ENCODE measurements at regions not wholly inside any gene's neighbourhood (a gene's known extent, or its start where the extent isn't known, plus 50 kb on each side); places are given as distances from the start of the nearest gene placed in this dataset.
"Not testable (repeated sequence)": the region's sequence is repeated elsewhere in the genome, so short reads cannot be mapped to it uniquely, and the experiment has no call there.

DNA sequence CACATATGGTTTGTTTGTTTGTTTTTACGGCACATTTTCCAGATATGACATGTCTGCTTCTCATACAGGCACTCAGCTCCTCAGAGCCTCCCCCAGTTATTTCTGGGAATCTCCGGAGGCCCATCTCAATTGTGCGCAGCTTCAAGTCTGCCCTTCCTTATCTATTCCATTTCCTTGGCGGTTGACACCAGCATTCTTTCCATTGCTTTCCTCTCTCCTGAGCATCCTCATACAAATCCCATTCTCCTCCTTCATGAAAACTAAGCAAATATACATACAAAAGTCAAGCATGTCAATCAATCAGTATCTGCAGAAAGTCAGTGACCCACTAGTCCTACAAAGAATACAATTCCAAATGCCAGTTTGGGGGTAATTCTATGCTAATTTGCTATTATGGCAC, 166.7 kb downstream of the SQOR start:
- DNase-seq (no peak), ATAC-seq (ENCODE audit: poor library complexity) (no peak)
- intact Hi-C loops (cut with DNase I) = no loop called here

DNA sequence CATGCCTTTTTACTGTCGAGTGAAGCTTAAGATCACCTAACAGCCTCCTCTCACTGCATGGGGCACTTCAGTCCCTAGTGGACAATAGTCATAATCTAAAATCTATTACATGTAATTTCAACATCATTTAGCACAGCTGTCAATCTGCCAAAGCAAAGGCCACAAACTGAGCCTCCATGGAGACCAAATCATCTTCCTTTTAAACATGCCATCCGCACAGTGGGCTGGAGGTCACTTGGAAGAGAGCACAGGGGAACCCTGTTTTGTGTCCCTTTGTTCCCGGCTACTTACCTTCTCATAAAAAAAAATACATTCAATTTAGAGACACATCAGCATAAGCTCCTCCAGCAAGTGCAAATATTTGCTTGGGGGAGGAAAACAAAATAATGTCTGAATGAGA, 167.3 kb downstream of the SQOR start:
- DNase-seq (no peak), ATAC-seq (ENCODE audit: poor library complexity) (no peak)
- intact Hi-C loops (cut with DNase I) = no loop called here

DNA sequence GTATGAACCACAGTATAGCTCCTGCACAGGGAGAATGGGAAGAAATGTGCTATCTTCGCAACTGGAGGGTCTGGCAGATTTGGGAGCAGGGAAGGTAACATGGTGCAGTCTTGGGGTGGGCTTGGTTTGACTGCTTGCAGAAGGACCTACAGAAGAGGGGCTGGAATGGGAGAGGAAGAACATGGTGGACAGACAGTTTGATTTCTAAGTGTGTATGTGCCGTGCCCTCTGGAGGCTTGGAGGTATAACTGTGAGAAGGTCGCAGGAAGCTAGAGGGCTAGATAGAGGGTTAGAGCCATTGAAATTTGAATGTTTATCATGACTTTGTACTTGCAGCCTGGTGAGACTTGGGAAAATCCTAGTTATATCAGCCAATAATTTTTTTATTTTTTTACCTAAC, 169.2 kb downstream of the SQOR start:
- intact Hi-C loops (cut with DNase I) = no loop called here
- no peak for ATAC-seq (ENCODE audit: poor library complexity)
- no peak for DNase-seq

DNA sequence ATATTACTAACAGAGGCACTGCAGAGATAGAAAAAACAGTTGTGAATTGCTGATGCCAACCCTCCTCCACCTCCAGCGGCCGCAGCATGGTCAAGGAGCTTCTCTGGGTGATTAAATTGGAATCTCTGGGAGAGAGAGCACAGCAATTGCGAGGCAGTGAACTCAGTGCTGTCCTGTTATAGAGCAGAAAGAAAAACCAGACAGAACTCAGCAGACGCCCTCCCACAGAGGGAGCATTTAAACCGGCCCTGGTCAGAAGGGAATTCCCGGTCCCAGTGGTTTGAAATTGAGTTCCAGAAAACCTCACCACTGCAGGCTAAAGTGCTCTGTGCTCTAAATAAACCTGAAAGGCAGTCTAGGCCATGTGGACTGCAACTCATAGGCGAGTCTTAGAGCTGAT, 175.4 kb downstream of the SQOR start:
- DNase-seq = no peak
- intact Hi-C loops (cut with DNase I) = no loop called here
- ATAC-seq (ENCODE audit: poor library complexity) = no peak

DNA sequence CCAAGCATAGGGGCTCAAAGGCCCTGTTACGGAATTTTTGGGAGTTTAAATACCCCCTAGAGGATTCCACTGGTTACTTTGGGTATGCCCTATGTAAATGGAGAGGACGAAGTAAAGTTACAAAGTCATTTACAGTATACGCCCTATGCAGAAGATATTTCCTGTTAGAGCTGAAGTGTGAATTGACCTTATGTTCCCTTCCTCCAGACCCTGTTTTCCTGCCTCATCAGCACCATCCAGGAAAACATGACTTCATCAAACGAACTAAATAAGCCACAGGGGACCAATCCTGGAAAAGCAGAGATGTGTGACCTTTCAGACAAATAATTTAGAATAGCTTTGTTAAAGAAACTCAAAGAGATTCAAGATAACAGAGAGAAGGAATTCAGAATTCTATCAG, 177.4 kb downstream of the SQOR start:
- ATAC-seq (ENCODE audit: poor library complexity) (no peak), DNase-seq (no peak)
- intact Hi-C loops (cut with DNase I) = no loop called here

DNA sequence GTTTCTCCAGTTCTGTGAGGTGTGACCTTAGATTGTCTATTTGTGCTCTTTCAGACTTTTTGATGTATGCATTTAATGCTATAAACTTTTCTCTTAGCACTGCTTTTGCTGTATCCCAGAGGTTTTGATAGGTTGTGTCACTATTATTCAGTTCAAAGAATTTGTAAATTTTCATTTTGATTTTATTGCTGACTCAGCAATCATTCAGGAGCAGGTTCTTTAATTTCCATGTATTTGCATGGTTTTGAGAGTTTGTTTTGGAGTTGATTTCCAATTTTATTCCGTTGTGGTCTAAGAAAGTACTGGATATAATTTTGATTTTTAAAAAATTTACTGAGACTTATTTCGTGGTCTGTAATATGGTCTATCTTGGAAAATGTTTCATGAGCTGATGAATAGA, 182.7 kb downstream of the SQOR start:
- intact Hi-C loops (cut with DNase I); ATAC-seq (ENCODE audit: poor library complexity): not testable (repeated sequence)

DNA sequence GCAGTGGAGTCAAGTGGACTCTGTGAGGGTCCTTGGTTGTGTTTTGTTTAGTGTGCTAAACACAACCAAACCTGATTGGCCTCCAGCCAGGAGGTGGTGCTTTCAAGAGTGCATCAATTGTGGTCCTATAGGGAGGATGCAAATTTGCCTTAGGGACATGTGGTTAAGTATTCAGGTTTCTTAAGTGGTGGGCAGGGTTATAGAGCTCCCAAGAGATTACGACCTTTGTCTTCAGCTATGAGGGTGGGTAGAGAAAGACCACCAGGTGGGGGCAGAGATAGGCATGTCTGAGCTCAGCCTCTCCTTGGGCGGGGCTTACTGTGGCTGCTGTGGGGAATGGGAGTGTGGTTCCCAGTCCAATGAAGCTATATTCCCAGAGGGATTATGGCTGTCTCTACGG, 186.6 kb downstream of the SQOR start:
- ATAC-seq (ENCODE audit: poor library complexity) (no peak), DNase-seq (no peak)
- intact Hi-C loops (cut with DNase I) = no loop called here

More for the DNA sequence above, 182.7 kb downstream of the SQOR start:
- DNase-seq = not testable (repeated sequence)

DNA sequence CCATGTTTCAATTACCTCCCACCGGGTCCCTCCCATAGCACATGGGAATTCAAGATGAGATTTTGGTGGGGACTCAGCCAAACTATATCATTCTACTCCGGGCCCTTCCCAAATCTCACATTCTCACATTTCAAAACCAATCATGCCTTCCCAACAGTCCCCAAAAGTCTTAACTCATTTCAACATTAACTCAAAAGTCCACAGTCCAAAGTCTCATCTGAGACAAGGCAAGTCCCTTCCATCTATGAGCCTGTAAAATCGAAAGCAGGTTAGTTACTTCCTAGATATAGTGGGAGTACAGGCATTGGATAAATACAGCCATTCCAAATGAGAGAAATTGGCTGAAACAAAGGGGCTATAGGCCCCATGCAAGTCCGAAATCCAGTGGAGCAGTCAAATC, 188.1 kb downstream of the SQOR start:
- ATAC-seq (ENCODE audit: poor library complexity); intact Hi-C loops (cut with DNase I); DNase-seq: not testable (repeated sequence)

DNA sequence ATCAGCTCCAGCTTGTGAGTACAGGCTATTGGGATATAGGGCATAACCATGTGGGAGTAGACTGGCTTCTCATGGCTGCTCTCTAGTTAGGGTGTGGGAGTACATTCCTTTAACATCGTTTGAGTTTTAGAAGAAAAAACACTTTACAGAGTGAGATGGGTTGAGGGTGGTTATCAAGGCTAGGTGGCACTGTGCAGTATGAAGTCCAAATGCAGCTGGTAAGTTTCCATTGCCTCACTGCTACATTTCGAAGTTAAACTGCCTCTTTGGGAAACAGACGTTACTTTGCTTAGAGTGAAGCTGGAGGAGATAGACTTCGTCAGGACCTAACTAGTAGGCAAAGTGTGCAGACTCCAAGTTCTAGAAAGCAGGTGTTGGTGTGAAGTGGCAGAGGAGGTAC, 192.4 kb downstream of the SQOR start:
- intact Hi-C loops (cut with DNase I) = no loop called here
- ATAC-seq (ENCODE audit: poor library complexity) (no peak), DNase-seq (no peak)

DNA sequence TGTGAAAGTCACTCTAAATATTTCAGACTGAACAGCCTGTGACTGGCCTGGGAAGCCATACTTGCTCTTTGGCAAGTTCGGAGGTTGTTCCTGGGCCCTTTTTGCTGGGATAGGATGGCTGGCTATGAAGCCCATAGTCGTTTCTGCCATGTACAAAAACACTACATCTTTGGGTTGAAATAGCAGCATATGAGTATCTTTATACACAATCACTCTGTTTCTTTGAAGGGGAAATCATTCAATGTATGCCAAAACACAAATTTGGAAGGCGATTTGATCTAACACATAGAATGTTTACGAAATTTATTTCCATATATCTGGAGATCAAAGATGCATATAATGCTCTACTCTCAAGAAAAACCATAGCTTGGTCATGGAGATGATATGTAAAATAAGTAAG, 192.9 kb downstream of the SQOR start:
- ATAC-seq (ENCODE audit: poor library complexity) (no peak), DNase-seq (no peak)
- intact Hi-C loops (cut with DNase I) = no loop called here

DNA sequence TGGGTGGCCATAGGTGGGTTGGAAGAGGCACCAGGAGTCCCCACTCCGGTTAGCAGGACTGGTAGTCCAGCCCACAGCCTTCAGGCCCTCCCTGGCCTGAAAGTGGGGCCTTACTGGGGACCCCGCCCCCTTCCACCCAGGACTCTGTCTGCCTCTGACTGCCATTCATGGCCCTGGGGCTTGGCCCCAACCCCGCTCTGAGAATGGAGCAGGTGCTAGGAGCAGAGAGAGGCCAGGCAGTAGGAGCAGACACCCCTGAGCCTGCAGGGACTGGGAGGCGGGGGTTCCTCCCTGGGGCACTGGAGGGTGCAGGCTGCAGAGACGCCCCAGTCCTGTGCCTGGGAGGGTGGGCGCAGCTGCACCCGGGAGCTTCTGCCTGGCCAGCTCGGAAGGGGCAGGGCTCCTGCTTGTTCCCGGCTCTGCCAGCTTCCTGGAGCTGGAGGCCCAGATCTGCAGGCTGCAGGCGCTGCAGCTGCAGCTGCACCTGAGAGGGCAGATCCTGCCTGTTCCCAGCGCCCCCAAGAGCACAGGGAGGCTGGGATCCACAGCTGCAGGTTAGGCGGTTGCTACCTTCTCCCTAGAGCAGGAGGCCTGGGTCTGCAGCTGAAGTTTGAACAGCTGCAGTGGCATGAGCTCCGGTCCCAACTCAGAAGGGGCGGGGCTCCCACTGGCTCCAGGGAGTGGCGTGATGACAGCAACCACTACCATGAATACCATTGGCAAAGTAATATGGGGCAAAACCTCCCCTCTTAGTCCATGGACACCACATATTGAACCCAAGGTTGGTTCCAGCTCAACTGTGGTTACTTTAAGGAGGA, 194.7 kb downstream of the SQOR start:
- no peak for DNase-seq
- no peak for ATAC-seq (ENCODE audit: poor library complexity)
- intact Hi-C loops (cut with DNase I) = no loop called here

DNA sequence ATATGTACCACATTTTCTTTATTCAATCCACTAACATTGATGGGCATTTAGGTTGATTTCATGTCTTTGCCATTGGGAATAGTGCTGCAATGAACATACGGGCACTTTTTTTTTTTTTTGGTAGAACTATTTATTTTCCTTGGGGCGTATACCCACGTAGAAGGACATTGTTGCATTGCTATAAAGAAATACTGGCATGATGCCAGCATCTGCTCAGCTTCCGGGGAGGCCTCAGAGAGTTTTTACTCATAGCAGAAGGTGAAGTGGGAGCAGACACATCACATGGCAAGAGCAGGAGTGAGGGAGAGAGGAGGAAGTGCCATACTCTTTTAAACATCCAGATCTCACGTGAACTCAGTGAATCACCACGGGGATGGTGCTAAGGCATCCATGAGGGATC, 197.0 kb downstream of the SQOR start:
- DNase-seq (no peak), ATAC-seq (ENCODE audit: poor library complexity) (no peak)
- intact Hi-C loops (cut with DNase I) = no loop called here

DNA sequence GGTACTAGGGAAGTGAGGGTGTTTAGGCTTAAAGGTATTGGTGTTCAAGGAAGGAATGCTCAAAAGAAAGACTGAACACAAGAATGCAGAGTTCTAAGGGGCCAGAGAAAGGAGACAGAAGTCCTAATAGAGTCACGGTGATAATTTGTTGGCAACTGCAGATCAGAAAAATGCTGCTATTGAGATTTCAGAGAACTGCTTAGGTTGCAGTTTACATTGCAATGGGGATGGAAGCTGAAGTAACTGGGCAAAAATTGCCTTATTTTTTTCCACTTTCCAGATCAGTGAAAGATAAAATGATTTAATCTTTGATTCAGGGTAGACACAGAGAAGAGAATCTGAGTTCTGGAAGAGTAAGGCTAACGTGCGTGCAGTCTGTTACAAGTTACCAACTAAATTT, 199.8 kb downstream of the SQOR start:
- ATAC-seq (ENCODE audit: poor library complexity) (no peak), DNase-seq (no peak)
- intact Hi-C loops (cut with DNase I) = no loop called here

DNA sequence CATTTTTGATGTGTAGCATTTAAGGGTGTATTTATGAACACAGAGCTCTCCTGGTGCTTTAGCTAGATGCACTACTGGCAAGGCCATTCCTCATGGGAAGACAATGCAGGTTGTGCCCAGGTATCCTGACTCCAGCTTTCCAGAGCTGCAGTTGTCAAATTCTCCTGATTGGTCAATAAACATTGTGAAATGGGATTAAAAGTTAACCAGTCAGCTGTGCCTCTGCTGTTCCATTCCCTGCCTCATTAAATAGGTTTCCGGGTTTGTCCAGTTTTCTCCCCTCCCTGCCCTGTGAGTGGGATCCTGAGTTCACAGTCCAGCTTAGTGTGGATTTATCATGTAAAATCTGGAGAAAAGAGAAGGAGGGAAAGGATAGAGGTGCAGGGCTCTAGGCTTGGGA, 207.3 kb downstream of the SQOR start:
- DNase-seq (no peak), ATAC-seq (ENCODE audit: poor library complexity) (no peak)
- intact Hi-C loops (cut with DNase I) = no loop called here

DNA sequence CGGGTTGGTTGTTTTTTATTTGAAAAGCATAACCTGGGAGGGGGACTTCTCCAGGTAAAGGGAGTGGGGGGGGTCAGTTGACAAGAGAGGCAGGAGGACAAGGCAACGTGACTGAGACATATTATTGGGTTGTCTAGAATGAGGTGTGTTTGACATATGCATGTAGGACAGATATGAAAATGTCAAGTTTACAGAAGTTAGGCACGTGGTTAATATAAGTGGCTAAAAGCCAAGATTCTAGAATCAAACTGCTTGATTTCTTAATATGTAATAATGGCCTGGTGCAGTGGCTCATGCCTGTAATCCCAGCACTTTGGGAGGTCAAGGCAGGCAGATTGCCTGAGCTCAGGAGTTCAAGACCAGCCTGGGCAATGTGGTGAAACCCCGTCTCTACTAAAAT, 212.8 kb downstream of the SQOR start:
- intact Hi-C loops (cut with DNase I) = no loop called here
- no peak for ATAC-seq (ENCODE audit: poor library complexity)
- no peak for DNase-seq

DNA sequence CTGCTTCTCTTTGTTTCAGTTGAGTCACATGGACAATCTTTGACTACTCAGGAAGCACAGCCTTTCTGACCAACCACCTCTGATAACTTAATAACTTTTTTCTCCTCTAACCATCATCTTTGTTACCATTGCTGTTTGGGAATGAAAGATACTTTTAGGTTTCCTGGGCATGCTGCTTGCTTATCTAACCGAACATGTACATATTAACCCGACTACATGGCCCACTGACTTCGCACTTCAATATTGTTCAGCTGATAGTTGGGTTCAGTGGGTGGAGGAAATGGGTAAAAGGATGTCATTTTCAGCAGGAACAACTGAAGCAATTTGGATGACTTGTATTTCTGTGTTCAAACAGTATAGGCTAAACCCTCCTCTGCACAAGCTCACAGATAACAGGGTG, 214.3 kb downstream of the SQOR start:
- intact Hi-C loops (cut with DNase I) = no loop called here
- ATAC-seq (ENCODE audit: poor library complexity) = no peak

DNA sequence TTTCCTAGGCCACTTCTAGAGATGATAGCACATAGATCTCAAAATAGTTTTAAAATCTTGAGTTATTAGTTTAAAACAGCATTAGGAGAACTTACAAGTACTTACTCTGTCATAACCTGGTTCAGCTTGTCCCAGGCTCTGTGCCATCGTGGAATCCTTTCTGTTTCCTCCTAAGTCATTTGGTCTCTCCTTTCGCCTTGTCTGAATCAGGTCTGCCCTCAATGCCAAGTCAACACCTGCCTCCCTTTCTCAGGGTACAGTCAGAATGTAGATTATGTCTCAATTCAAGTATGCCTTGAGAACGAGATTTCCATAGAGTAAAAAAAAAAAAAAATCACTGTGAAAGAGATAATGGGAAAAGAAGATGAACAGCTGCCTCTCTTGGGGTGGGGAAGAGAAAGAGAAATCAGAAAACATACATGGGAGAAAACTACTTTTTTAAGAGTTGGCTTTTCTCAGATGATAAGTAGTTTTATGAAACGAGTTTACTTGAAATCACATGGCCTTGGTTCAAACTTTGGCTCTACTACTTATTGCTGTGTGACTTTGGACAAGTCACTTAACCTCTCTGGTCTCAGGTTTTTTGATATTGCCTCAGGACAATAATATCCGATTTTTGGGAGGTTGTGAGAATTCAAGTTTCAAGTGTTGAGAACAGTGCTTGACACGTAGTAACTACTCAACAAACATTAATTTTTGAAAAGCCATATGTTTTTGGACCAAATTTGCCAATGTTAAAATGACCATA, 219.8 kb downstream of the SQOR start:
- ATAC-seq (ENCODE audit: poor library complexity) (no peak), DNase-seq (no peak)
- intact Hi-C loops (cut with DNase I) = no loop called here

More for the DNA sequence above, 214.3 kb downstream of the SQOR start:
- no peak for DNase-seq

DNA sequence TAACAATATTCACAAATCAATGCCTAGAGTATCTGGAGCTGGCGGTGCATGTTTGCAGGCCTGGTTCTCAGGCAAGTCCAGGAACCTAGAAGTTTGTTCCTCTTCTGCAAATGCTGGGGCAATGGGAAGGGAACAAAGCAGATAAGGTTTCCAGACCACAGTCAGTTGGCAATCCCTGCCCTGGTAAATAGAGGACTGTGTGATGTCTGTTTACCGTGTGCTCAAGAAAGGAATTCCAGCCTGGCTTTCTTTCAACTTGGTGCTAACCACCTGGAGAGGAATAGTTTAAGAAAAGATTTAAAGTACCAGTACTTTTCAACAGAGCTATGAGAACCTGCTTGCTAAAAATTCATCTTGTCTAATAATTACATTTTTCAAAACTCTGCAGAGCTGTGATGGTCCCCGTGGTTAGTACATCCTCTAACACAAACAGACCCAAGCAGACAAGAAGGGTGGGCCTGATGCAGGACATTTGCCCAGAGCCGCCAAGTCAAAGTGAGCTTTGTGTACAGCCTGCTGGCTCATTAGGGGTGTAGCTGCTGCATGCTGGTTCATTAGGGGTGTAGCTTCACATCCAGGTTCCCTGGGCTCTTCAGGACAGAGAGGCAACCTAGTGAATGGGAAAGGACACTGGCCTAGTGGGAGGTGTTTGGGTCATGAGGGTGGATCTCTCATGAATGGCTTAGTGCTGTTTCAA, 220.5 kb downstream of the SQOR start:
- DNase-seq (no peak), ATAC-seq (ENCODE audit: poor library complexity) (no peak)
- intact Hi-C loops (cut with DNase I) = no loop called here

DNA sequence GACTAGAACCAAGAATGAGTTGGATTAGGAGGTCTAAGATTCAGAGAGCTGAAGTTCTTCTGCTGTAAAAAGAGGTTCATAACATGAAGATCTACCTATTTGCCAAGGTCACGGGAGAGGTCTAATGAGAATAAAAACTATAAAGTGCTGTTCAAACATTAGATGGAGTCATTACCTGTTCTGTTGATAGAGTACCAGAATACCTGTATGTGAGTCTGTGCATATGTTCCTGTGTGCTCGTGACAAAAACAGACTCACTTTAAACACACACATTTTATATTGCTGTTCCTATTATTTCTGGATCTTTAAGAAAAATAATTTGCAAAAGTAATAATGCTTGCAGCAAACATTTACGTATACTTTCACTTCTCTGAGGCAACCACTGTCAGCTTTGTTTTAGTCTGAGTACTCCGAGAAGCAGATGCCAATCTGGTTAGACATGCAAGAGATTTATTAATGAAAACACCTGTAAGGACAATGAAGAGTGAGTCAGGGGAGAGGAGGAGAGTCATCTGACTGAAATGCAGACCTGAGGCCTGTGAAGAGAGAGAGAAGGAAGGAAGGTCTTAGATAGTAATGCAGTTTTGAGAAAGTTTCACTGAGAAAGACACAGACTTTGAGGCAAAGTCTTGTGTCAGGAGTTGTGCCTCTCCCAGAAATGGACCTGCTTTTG, 221.2 kb downstream of the SQOR start:
- DNase-seq (no peak), ATAC-seq (ENCODE audit: poor library complexity) (no peak)
- intact Hi-C loops (cut with DNase I) = no loop called here

Measured in Right ventricle myocardium superior (tissue), 1 donor.